GM21529 (cell line): ENCODE measurements at regions not wholly inside any gene's neighbourhood (a gene's known extent, or its start where the extent isn't known, plus 50 kb on each side); places are given as distances from the start of the nearest gene placed in this dataset.

Source experiments
- ATAC-seq: cut with Tn5 transposase; IDR thresholded peaks from one replicate; pipeline ENCODE4 v1.9.1; 2021; ENCODE audit not compliant: unreplicated experiment

GRCh38 chr2:128984081-128984480 lies 665.4 kb upstream of the HS6ST1 start:
- ATAC-seq = no peak

- no peak for ATAC-seq
Measured at GRCh38 chr2:128984855-128985254, 666.2 kb upstream of the HS6ST1 start.

GRCh38 chr2:128986026-128986715 lies 667.5 kb upstream of the HS6ST1 start:
- no peak for ATAC-seq

- no peak for ATAC-seq
Measured at GRCh38 chr2:128986867-128987268, 668.2 kb upstream of the HS6ST1 start.

GRCh38 chr2:128988326-128988725 lies 669.7 kb upstream of the HS6ST1 start:
- ATAC-seq = no peak

- ATAC-seq = no peak
Measured at GRCh38 chr2:128988967-128989366, 670.3 kb upstream of the HS6ST1 start.

- ATAC-seq = no peak
Measured at GRCh38 chr2:128995086-128995485, 676.4 kb upstream of the HS6ST1 start.

- ATAC-seq = no peak
Measured at GRCh38 chr2:128996078-128996477, 677.4 kb upstream of the HS6ST1 start.

GRCh38 chr2:128997166-128997866 lies 678.6 kb upstream of the HS6ST1 start:
- ATAC-seq = no peak

- no peak for ATAC-seq
Measured at GRCh38 chr2:129001926-129002325, 683.3 kb upstream of the HS6ST1 start.

GRCh38 chr2:129002751-129003150 lies 684.1 kb upstream of the HS6ST1 start:
- ATAC-seq = no peak

GRCh38 chr2:129004485-129004884 lies 685.8 kb upstream of the HS6ST1 start:
- ATAC-seq = no peak

GRCh38 chr2:129004940-129005490 lies 686.3 kb upstream of the HS6ST1 start:
- no peak for ATAC-seq

GRCh38 chr2:129006135-129006886 lies 687.6 kb upstream of the HS6ST1 start:
- ATAC-seq = no peak

- no peak for ATAC-seq
Measured at GRCh38 chr2:129006901-129007300, 688.2 kb upstream of the HS6ST1 start.

- ATAC-seq = no peak
Measured at GRCh38 chr2:129008055-129008880, 689.6 kb upstream of the HS6ST1 start.

- ATAC-seq = no peak
Measured at GRCh38 chr2:129008881-129009554, 690.4 kb upstream of the HS6ST1 start.

GRCh38 chr2:129009555-129010146 lies 691.0 kb upstream of the HS6ST1 start:
- ATAC-seq = no peak

- no peak for ATAC-seq
Measured at GRCh38 chr2:129010262-129010661, 691.6 kb upstream of the HS6ST1 start.
